NCI-H748 treated with DMSO at 0.1 percent for 48 hours (cell line): ENCODE measurements at regions not wholly inside any gene's neighbourhood (a gene's known extent, or its start where the extent isn't known, plus 50 kb on each side); places are given as distances from the start of the nearest gene placed in this dataset.
"Not testable (repeated sequence)": the region's sequence is repeated elsewhere in the genome, so short reads cannot be mapped to it uniquely, and the experiment has no call there.

Experiments
- DNase-seq: peaks from one replicate; lab custom pipeline; 2025; lab: John Stamatoyannopoulos, UW

DNA sequence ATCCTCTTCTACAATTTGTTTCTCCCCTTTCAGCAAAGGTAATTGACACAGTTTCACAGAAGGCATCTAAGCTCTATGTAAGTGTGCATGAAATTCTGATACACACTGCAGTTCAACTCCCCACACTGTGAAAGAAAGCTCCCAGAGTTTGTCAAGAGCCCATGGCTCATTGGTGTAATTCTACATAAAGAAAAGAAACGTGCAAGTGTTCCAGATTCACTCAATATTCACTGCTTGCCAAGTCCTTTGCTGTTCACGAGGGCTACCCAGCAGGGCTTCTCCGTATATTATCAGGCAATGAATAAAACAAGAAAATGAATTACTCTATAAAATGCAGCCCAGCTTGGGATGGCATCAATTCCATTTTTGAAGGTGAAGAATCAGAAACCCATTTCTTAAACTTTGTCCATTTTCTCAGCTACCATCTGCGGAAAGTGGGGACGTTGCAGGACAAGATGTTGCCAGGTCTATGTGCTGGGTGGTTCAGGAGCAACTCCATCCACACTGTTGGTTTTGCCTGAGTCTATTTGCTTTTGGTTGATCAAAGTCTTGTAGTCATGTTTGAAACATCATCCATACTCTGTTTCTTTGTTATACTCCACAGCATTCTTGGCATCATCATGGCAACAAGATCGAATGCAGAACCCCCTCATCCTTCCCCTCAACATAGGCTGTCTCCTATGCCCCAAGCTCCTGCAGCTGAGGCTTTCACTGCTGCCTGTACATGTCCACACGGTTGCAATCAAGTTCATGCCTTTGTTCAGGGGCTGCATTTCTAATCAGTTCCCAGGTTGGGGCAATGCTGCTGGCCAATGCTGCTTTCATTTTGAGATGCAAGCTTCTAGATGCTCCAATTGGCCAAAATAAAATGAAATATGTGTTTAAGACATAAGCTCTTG, 301.8 kb downstream of the MED10 start:
- DNase-seq: no peak

DNA sequence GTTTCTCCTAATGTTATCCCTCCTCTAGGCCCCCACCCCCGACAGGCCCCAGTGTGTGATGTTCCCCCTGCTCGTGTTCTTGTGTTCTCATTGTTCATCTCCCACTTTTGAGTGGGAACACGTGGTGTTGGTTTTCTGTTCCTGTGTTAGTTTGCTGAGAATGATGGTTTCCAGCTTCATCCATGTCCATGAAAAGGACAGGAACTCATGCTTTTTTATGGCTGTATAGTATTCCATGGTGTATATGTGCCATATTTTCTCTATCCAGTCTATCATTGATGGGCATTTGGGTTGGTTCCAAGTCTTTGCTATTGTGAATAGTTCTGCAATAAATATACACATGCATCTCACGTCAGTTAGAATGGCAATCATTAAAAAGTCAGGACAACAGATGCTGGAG, 305.9 kb downstream of the MED10 start:
- DNase-seq: not testable (repeated sequence)

DNA sequence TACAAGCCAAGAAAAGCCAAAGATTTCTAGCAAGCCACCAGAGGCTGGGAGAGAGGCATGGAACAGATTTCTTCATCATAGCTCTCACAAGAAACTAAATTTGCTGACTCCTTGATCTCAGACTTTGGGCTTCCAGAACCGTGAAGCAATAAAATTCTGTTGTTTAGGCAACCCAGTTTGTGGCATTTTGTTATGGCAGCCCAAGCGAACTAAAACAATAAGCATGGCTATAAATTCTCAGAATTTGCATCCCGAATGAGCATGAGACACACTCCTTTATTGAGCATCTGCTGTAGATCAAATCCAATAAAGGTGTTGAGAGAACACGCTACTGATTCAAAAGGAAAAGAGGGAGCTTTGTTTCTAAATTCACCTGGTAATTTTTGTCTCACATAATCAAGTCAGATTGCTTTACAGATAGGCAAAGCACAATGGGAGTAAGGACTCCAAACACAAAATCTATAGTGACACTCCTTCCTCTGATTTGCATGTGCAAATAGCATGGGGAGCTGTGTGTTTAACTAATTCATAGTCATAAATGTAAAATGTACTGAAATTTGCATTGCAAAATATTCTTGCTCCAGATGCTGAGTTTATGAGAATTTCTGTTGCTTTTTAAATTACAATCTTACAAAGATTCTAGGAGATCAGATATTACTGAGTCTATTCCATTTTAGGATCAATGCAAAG, 308.7 kb downstream of the MED10 start:
- no peak for DNase-seq

DNA sequence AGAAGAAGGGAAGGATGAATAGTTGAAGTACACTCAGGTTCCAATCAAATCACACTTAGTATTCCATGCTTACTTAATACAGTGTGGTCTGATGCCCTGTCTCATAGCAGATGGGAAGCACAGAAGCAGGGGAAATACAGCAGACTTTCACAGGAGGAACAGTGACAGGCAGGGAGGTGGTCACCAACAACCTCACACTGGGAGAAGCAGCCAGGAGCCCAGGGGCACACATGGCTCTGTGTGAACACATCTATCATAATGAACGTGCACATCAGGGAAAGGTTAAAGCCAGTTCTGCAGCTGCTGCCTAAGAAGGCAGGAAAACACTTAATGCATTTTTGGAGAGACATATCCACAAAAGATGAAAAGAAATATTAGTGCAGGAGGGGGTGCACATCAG, 312.3 kb downstream of the MED10 start:
- no peak for DNase-seq

DNA sequence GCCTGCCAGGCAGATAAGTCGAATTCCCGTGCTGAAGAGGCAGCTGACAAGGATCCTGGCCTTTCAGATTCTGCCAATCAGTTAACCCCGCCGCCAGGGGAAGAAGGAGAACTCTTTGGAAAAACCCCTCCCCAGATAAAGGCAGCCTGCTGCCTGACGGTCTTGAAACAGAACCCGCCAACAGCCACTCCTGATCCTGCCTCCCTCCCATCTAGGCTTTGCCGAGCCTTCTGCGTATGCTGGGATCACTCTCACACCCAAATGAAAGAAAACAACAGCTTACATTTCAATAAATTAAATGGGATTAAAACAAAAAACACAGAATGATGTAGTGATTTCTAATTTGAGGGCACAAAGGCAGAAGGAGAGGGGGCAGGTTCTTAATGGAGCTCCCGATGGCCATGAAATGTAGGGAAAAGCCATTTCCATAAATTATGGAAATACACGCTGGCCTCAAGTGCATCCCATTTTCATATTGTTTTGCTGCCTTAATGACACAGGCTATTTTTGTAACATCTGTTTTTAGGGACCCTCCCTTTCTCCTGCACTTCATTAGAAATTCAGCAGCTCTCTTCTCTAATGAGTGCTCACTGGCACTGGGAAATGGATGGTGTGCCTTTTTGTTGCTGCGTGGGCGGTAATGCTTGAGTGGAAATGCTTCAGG, 319.1 kb downstream of the MED10 start:
- DNase-seq: no peak

DNA sequence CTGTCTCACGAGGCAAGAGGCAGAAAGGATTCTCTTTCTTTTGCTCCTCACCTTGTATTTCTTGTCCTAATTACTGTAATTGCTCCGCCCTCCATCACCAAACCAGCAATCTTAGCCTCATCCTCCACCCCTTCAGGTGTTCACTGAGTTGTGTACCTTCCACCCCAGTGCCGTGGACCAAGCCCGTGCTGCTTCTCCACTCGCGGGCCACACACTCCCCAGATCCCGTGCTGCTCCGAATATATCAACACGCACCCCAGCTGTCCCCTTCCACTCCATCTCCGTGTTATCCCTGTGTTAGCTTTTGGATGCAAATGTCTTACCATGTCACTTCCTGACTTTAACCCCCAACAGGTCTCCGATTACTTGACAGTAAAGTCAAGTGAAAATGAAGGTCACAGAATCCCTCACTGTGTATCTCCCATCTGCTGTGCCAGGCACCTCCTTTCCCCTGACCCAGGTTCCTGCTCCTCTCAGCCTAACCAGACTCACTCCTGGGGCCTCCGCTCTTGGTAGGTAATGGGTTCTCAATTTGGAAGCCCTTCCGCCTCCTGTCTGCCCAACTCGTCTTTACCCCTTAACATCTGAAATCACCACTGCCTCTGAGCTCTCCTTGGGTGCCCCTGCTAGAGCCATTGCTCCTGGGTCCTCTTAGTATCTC, 320.2 kb downstream of the MED10 start:
- no peak for DNase-seq

DNA sequence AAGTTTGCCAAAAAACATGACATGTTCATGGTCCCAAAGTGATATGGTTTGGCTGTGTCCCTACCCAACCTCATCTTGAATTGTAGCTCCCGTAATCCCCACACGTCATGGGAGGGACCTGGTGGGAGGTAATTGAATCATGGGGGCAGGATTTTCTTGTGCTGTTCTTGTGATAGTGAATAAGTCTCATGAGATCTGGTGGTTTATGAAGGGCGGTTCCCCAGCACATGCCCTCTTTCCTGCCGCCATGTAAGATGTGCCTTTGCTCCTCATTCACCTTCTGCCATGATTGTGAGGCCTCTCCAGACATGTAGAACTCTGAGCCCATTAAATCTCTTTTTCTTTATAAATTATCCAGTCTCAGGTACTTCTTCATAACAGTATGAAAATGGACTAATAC, 322.1 kb downstream of the MED10 start:
- no peak for DNase-seq

DNA sequence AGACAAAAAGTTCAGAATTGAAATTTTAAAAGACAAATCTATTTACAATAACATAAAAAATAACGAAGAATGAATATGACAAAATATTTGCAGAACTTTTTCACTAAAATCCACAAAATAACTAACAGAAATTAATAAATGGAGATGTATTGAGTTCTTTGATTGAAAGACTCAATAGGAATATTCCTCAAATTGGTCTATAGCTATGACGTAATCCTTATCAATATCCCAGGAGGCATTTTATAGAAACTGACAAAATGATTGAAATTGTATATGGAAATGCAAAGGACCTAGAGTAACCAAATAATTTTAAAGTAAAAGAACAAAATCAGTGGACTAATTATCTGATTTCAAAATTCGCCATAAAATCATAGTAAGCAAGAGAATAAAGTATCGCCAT, 328.7 kb downstream of the MED10 start:
- no peak for DNase-seq

DNA sequence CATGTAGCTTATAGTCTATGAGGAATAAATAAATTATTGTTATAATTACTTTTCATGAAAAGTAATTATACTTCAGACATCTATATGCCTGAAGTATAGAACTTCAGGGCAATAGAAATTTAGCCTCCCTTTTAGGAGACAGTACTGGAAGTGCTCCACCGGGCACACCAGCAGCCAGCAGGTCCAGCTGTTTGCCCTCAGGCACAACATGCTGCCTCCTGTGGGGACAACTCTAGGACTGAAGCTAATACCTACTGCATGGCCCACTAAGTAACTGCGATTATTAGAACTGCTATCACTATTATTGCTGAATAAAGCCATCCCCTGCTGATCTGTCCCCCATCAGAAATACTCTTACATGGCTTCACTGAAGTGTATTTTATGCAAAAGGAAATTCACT, 329.6 kb downstream of the MED10 start:
- DNase-seq: no peak

DNA sequence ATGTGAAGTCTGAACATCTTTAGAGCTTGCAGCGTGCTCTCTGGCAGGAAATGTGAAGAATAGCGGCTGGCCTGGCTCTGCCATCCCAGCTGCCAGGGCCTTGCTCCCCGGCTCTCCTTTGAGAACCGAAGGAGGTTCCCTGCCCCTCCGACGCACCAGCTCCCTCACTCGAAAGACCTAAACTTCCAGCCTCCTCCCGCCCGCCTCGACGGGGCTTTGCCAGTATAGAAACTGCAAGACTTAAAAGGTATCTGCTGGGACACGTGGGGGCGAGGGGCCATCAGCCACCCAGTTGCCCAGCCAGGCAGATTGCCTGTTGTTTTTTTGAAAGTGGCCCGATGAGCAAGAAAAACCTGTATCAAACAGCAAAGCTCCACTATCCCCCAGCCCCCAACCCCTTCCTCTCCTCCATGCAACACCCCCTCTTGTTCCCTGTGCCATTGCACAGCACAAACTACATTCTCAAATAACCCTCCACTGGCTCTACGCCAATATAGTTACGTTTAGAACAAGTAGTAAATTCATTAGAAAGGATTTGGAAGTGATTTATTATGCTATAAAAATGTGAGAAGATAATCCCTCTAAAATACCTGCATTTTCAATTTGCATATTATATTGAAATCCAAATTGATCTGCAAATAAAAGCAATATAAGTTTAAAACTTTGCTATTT, 331.9 kb downstream of the MED10 start:
- no peak for DNase-seq

DNA sequence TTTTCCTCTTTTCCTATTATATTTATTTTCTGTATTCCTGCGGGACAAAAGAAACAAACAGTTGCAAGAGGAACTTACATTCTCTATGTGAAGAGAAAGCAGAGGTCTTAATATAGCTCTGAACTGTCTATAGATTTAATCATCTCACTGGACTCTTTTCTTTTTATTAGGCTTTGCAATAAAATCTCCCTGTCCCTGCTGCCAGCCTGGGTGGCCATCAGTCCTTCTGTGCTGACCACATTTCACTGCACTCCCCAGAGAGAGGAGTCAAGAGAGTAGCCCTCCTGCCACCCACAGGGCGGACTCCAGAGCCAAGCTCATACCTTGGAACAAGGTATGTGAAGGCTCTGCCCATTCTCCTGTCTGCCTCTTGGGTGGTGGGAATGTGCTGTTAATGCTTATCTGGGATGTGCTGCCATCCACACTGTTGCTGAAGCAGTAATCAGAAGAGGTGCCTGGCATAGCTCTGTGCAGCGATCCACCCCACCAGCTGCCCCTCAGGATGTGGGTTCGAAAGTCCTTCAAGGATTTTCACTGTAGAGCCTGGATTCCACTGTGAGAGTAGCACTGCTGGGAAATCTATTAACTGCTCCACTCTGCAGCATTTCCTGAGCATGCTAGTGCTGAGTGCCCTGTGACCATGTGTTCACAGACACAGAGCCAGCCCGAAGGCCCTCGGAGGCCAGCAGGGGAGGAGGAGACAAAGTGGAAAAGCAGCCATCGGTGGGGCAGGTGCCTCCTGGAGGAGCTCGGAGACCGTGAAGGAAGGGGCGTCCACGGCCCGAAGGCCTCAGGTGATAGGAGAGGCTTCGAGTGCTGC, 334.6 kb downstream of the MED10 start:
- DNase-seq: no peak

DNA sequence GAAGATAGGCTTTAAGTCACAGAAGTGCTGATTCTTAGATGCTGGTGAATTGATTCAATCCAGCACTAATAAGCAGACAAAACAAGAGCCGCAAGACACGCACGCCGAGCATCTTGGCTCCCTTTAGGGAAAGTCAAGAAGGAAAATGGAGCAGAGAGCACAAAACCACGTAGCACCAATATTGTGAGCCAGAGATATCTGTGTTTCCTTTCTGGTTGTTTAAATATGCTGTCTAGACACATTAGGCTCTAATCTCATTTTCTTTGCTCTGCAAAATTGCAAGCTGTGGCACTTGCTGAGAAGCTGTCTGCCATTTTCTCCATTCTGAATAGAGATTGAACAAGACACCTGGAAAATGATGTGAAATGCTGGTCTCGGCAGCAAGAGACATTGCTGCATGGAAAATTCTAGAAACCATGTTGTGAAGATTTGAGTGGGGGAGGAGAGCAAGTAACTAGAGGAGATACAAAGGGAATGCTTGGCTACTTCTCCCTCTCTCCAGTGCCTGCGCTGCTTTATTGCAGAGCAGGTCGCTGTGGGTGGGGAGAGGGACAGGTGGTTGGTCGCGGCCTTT, 336.3 kb downstream of the MED10 start:
- DNase-seq: no peak

DNA sequence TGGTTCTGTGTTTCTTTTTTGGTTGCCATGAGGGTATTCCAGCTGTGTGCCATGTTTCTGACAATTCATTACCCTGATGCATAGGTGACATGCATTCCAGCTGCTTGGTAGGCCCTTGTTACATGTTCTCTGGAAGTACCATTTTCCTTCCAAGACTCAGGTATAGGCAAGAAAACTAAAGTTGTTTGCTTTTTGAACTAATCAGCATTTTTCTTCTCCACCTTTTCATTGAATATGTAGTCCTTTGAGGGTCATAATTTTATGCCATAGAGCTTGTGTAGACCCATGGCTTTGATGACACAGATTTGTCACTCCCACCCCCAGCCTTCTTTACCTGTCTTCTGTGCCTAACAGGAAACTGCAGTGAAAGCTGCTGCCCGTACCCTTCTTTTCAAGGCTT, 339.2 kb downstream of the MED10 start:
- DNase-seq: no peak

DNA sequence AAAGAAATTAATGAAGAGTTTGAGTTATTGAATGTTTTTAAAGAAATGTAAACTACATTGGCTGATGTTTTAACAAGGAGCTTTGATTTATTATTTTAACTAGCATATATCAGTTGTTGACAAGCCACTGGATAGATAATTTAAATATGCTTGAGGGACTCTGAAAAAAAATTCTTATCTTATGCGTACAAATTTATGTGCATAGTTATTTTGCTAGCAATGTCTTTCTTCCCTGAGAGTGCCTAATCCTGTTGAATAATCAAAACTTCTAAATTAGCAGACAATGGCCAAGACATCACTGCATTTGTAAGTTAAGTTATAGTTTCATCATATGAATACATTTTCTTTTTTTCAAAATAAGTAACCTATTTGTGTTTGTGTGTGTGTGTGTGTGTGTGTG, 342.3 kb downstream of the MED10 start:
- no peak for DNase-seq

DNA sequence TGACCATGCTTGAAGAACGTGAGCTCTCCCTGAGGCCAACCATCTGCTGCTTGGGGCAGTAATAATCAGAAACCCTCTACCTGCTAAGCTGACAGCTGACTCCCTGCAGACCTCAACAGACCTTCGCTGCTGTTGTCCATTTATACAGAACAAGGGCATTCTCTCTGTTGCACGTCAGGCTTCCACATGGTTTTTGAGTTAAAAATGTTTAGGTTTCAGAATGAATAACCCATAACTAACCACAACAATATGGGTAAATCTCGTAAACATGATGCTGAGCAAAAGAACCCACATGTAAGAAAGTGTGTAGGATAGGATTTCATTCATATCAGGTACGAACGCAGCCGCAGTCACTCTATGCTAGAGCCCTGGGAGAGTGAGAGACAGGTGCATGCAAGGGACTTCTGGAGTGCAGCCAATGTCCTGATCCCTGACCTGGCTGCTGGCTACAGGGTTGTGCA, 348.5 kb downstream of the MED10 start:
- no peak for DNase-seq

DNA sequence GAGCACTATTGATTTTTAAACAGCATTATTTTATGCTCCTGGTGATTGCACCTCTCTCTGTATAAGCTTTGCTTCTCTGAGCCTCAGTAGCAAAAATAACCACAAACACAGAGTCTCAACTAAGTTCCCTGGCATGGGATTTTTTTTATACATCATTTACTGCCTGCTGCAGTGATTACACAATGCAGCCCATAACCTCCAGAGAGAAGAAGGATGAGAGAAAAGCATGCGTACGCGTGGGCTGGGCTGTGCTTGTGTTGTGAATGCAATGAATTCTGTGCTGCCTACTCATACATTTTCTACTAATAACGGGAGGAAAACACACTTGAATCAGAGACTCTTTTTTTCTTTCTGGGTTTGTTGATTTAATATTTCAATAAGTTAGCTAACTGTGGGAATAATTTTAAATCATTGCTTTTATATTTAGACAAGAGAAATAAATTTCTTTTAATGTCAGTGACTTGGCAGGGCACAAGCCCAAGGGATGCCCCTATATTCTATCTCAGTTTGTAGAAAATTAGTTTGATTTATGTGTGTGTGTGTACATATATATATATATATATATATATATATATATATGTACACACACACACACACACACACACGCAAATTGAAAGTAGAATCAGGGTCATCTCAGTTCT, 351.5 kb downstream of the MED10 start:
- DNase-seq: no peak

DNA sequence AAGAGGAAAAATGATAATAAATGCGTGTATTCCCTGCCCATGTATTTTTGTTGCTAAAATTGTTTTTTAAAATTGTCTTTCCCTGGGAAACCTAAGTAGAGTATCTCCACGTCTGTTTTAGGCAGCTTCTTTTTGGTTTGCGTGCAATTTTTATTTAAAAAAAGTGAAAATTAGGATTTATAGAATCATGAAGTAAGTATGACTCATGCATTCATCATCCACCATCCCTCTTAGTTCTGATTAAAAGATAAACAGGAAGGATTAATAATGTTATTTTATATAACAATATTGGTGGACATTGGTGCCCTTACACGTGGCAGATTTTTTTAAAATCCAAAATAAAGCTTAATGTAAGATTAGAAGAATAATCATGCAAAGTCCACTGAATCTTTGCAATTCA, 358.7 kb downstream of the MED10 start:
- DNase-seq: no peak

DNA sequence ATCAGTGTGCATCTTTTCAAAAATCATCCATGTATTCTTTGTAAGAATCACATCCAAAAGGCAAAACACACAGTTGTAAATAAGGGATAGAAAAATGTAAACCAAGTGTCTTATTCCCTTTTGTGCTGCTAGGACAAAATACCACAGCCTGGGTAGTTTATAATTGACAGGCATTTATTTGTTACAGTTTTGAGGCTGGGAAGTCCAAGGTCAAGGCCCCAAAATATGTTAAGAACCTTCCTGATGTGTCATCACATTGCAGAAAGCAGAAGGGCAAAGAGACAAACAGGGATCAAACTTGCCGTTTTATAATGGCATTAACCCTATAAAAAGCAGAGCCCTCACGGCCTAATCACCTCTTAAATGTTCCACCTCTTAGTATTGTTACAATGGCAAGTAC, 364.8 kb downstream of the MED10 start:
- no peak for DNase-seq

DNA sequence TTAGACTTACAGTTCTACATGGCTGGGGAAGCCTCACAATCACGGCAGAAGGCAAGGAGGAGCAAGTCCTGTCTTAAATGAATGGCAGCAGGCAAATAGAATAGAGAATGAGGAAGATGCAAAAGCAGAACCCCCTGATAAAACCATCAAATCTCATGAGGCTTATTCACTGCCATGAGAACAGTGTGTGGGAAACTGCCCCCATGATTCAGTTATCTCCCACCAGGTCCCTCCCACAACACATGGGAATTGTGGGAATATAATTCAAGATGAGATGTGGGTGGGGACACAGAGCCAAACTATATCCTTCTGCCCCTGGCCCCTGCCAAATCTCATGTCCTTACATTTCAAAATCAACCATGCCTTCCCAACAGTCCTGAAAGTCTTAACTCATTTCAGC, 367.1 kb downstream of the MED10 start:
- DNase-seq: no peak

DNA sequence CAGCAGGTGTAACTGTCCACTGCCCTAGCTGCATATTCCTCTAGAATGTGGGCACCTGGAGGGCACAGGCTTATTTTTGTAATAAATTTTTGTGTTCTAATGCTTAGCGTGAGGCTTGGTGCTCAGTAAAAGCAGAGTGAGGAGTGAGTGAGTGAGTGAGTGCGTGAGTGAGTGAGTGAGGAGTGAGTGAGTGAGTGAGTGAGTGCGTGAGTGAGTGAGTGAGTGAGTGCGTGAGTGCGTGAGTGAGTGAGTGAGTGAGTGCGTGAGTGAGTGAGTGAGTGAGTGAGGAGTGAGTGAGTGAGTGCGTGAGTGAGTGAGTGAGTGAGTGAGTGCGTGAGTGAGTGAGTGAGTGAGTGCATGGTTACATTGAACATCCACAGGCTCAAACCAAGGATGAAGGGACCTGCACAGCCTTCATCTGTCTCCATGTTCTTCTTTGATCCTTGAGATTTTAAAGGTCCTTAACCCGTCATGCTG, 371.5 kb downstream of the MED10 start:
- DNase-seq: no peak
